Stimulated activated CD4-positive, alpha-beta T cell treated with anti-CD3 and anti-CD28 coated beads, Interleukin-12 subunit alpha, Interleukin-12 subunit beta, amount 100 ng/mL, for 24 hours (primary cell): ENCODE measurements at regions not wholly inside any gene's neighbourhood (a gene's known extent, or its start where the extent isn't known, plus 50 kb on each side); places are given as distances from the start of the nearest gene placed in this dataset.
"Not testable (repeated sequence)": the region's sequence is repeated elsewhere in the genome, so short reads cannot be mapped to it uniquely, and the experiment has no call there.

ENCODE experiments used
- DNase-seq, 2 experiments: peaks; one replicate each; pipeline ENCODE4 v3.0.0-alpha.2; 2020; ENCODE audit warnings: low read depth in 2 of 2

DNA sequence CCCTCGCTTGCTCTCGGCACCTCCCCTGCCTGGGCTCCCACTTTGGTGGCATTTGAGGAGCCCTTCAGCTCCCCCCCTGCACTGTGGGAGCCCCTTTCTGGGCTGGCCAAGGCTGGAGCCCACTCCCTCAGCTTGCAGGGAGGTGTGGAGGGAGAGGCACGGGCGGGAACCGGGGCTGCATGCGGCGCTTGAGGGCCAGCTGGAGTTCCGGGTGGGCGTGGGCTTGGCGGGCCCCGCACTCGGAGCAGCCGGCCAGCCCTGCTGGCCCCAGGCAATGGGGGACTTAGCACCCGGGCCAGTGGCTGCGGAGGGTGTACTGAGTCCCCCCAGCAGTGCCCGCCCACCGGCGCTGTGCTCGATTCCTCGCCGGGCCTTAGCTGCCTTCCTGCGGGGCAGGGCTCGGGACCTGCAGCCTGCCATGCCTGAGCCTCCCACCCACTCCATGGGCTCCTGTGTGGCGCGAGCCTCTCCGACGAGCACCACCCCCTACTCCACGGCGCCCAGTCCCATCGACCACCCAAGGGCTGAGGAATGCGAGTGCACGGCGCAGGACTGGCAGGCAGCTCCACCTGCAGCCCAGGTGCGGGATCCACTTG is 730.0 kb upstream of the SEMA6A start:
- not testable (repeated sequence) for DNase-seq

- DNase-seq, result no peak
Observed at GRCh38 chr5:117302949-117303348, 728.3 kb upstream of the SEMA6A start.

GRCh38 chr5:117302473-117302872 is 727.9 kb upstream of the SEMA6A start:
- DNase-seq, result no peak

- no peak for DNase-seq
Observed at GRCh38 chr5:117299936-117300328, 725.3 kb upstream of the SEMA6A start.

GRCh38 chr5:117299224-117299935 is 724.8 kb upstream of the SEMA6A start:
- DNase-seq, result no peak

DNA sequence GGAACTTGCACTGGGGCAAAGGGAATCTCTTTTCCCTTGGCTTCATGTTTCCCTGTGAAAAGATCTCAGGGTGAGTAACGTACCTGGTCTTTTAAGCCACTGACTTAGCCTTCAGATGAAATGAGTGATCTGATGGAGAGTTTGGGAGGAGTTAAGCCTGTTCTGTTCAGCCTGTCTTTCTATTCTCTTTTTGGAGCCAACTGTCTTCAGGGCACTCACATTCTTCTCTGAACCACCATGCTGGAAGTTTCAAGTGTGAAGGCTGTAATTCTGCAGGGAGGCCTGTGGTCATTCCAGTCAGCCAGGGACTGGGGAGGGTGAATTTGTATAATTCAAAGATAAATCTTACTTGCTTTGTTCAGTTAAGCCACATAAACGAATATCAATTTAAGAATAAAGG is 722.2 kb upstream of the SEMA6A start:
- no peak for DNase-seq

DNA sequence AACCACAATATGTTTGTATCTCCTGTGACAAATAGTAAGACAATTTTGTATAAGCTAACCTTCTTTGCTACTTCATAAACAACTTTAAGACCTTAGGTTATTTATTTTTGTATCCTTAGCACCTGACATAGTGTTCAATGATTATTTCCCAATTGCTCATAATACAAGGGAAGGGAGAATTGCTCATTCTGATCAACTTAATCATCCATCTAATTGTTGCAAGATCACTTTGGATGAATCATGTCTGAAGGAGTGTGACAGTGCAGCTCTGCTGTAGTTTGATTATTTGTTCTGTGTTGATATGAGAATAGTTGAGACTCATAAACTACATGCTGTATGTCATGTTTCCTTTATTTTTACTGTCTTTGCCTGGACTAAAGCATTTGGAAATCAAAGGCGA is 721.3 kb upstream of the SEMA6A start:
- DNase-seq, result no peak

GRCh38 chr5:117286813-117287212 is 712.2 kb upstream of the SEMA6A start:
- no peak for DNase-seq

- DNase-seq, result no peak
Observed at GRCh38 chr5:117271656-117272055, 697.0 kb upstream of the SEMA6A start.

GRCh38 chr5:117266280-117266679 is 691.7 kb upstream of the SEMA6A start:
- no peak for DNase-seq

DNA sequence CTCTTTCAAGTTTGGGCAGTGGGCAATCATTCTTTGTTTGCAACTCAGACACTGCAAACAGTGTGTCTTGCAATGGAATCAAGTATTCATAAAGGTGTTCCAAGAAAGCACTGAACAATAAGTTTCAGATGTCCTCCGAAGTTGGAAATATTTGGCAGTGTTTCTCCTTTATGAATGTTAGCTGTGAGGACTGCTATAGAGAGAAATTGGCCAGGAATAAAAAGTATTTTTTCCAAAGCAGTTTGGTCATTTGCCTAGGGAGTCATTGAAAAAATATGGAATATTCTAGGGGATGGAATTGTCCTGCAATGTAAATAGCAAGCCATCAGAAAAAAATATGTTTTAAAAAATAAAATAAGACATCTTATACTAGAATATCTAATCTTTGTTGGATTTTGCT is 688.6 kb upstream of the SEMA6A start:
- DNase-seq, result no peak

DNA sequence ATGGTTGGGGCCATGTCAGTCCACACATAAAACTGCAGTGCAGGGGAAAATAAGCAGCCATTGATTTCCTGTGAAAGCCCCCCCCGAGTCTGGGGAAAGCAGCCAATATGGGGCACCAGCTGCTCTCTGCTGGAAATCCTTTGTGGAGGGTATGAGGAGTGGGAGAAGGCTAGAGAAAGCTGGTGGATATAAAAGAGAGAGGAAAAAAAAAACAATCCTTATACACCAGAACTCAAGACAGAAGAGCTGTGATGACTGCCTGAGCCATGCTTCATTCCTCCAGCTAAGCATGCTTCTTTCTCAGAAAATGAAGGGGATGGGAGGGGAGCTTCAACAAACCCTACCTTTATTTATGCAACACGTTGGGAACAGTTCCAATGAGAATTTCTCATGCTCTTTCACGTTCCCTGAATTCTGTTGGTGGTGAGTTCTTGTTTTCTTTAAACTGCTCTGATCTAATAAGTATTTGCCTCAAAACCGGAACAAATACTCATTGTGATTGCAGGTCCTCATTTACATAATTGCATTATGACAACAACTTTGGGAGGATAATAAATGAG is 688.0 kb upstream of the SEMA6A start:
- DNase-seq, result no peak

DNA sequence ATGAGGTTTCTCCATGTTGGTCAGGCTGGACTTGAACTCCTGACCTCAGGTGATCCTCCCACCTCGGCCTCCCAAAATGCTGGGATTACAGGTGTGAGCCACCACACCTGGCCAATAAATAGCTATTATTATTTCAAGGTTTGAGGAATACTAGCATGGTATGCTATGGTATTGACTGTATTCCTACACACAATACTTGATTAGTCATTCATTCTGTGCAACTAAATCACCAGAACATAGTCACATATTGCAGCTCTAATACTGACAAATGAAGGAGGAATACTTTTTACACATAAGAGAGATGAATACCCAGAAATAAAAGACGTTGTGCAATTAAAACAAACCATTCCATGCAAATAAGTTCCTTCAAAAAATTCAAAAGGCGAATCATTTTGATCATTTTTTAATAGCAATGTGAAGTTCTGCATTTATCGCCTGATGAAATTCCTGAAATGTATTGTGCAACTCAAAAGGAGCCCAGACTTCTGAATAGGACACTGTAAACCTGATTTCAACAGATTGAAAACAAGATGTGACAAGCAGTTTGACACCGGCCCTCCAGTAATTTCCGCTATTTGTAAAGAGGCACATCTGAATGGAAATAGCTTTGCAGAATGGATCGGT is 687.4 kb upstream of the SEMA6A start:
- no peak for DNase-seq

DNA sequence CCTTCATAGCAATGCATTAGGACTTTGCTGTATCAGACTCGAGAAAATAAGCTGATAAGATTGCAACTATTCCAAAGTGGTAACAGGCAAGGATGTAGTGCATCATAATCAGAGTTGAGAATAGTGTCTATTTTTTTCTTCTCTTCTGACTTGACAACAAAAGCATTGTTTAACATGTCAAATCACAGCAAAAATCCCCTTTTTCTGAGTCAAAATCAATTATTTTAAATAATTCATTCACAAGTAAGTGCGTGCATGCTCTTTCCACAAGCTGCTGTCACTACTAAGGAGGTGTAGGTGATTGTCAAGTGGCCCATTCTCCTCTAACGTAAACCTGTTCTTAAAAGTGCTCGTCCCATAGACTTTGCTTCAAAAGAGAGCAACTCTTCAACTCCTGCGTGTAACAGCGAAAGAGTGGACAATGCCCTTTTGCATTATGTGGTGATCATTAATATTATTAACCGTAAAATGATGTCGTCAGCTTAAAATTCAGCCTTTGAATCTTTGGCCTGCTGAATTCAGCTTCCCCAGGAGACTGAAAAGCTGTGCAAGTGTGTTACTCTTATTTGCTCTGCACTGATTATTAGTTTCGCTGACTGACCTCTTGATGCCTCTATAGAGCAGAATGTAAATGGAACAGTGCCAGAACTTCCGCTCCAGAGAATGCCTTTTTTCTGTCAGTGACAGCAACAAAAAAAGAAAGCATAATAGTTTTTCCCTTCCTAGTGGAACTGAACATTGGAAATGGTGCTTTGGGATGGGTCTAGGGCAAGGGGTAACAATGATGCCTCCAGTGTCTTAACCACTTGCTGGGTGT is 680.8 kb upstream of the SEMA6A start:
- no peak for DNase-seq

DNA sequence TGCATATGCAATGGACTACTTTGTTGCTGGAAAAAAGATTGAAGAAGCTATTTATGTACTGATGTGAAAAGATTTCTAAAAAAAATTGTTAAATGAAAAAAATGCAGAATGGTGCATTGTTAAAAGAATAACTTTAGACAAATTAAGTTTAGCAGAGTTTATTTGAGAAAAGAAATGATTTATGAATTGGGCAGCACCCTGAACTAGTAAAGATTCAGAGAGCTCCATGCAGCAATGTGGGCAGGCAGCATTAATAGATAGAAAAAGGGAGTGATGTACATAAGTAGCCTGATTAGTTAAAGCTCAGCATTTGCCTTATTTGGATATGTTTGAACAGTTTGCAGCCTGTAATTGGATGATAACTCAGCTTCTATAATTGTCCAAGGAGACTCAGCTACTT is 677.9 kb upstream of the SEMA6A start:
- DNase-seq, result no peak

DNA sequence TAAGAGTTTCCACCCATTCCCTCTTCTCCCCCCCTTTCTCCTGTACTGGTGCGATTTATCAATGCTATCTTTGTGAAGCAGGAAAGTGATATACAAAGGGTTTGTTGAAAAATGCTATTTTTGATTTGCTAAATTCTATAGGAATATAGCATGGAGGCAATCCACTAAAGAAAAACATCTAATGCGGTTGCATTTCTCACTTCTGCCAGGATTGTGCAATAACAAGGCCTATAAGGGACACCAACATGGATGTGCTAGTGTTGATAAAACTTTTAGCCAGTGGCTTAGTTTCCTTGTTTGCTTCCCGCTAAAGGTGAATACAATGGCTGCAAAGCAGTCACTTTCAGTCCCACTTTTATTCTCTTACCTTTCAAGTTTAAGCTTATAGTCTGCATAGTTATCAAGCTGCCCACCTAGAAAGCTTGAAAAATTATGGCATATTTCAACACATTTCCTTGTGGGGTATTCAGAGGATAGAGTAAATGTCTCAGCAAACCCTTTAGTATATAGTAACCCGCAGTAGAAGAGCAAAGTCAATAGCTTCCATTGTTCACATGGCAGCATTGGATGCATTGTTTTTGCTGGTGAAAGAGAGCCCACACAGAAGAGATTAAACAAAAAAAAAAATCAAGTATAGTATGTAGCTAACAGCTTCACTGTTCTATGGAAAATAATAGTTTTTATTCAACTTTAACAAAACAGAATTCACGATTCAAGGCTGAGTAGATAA is 674.6 kb upstream of the SEMA6A start:
- no peak for DNase-seq

- no peak for DNase-seq
Observed at GRCh38 chr5:117246424-117246823, 671.8 kb upstream of the SEMA6A start.

DNA sequence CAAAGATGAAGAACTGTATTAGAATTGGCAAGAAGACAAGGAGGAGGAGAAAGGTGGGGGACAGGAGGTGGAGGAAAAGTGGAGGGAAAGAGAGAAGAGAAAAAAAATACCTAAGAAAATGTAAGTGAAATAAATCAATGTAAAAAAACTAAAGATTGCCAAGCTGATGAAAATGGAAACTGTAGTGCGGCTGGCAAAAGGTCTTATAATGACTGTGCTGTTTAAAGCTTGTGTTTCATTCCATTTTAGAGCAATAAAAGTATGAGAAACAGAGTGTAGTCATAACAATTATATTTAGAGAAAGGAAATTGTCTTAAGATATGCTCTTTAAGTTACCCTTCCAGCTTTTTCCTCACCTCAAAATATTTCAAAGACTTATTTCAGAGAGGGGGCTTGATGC is 670.5 kb upstream of the SEMA6A start:
- DNase-seq, result no peak

- DNase-seq, result no peak
Observed at GRCh38 chr5:117242028-117242427, 667.4 kb upstream of the SEMA6A start.

- DNase-seq, result no peak
Observed at GRCh38 chr5:117236941-117237340, 662.3 kb upstream of the SEMA6A start.

- no peak for DNase-seq
Observed at GRCh38 chr5:117235786-117236185, 661.2 kb upstream of the SEMA6A start.

GRCh38 chr5:117230375-117230774 is 655.8 kb upstream of the SEMA6A start:
- DNase-seq, result no peak
